DMS153 treated with DMSO at 0.1 percent for 48 hours (cell line): ENCODE measurements at regions not wholly inside any gene's neighbourhood (a gene's known extent, or its start where the extent isn't known, plus 50 kb on each side); places are given as distances from the start of the nearest gene placed in this dataset.

Experiments used
- DNase-seq: peaks from one replicate; lab custom pipeline; 2025; ENCODE audit not compliant: unreplicated experiment; lab: John Stamatoyannopoulos, UW

GRCh38 chr5:8871446-8871845, 674.4 kb downstream of the SEMA5A start:
- no peak for DNase-seq

DNA sequence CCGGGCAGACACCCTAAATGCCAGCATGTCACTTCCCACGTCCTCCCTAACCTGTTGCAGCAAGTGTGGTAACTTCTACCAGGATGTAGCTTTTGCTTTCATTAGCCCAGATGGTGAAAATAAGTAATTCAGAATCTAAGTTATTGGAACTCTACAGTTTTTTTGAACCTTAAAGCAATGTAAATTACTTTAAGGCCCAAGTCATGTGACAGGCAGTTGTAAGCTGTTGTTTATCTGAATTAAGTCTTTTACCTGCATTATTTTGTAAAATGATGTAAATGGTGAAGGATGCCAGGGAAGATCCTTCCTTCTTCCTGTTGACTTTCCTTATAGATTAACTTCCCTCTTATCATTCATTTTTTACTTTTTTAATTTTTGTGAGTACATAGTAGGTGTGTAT, 670.2 kb downstream of the SEMA5A start:
- no peak for DNase-seq

DNA sequence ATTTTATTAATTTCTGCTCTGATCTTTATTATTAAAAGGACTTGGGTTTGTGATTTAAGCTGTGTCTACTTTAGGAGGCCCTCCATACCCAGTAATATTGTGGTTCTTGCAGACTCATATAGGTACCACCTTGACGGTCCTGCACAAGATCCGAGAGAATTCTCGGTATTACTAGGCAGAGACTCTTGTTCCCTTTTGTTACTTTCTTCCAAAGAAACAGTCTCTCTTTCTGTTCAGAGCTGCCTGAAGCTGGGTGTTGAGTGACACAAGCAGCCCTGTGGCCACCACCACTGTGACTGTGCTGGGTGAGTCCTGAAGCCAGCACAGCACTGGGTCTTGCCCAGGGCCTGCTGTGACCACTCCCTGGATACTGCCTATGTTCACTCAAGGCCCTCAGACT, 666.6 kb downstream of the SEMA5A start:
- no peak for DNase-seq

DNA sequence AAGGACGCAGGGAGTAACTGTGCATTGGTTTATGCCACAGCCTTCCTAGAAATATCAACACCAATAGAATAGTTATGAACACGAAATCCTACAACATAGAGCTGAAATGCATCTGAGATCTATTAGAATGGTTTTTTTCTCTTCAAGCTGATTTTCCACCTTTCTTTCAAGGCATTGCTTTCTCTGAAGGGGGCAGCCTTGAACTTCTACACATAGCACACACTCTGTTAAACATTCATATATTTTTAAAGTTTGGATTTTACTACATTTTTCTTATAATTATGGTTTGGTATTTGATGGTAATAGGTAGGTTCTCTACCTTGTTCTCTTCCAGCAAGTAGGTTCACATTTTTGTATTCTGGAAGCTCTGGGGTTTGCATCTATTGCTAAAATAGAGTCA, 661.8 kb downstream of the SEMA5A start:
- no peak for DNase-seq

DNA sequence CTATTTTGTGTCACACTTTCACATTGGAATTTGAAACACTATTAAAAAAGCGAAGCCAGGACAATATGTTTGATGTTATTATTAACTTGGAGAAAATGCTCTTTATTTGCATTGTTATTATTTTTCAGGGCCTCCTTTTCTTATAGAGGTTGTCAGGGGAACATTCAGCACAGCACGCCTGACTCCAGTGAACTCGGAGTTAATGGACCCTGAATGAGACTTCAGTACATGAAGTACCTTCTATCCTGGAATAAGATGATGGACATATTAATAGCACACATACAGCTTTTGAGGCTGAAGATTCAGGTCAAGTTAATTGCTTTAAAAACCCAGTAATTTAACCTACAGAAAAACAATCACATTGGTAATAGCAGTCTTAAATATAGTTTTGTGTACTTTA, 652.9 kb downstream of the SEMA5A start:
- no peak for DNase-seq

DNA sequence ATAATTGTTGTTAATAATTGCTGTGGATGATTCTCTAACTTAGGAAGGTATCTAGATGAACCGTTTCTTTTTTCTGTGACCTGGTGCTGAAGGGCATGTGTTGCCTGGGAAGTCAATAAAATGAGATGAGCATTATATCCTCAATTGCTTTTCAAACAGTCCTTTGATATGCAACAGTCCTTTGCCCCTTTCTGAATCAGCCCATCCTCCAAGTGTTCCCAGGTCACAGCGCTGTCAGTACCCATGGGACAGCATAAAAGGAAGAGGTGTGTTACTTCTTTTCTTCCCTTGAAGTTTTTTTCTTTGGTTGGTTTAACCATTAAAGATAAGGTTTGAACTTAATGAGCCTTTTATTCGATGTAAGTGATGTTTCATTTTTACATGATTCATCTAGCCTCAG, 651.8 kb downstream of the SEMA5A start:
- no peak for DNase-seq

- DNase-seq = no peak
Measured at GRCh38 chr5:8895062-8895461, 650.8 kb downstream of the SEMA5A start.

- DNase-seq = no peak
Measured at GRCh38 chr5:8895599-8895998, 650.3 kb downstream of the SEMA5A start.

DNA sequence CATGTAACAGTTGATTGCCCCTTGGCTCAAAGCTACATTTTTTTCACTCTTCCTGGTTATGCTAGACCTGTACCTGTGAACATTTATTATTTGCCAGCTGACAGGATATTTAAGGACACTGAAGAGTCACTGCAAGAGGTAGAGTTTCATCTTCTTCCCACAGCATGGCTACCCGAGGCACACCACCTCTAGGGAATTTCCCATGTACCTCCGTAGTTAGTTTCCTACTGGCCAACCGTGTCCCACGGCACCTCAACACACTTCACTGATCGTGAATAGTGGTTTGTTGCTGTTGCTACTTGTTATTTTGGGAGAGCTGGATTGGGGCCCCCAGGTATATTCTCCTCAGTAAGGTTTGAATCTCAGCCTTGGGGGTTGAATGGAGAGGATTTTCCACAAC, 648.6 kb downstream of the SEMA5A start:
- DNase-seq = no peak

- DNase-seq = peak; percentile 63
Measured at GRCh38 chr5:8905021-8905420, 640.9 kb downstream of the SEMA5A start.

GRCh38 chr5:8906303-8906967, 639.4 kb downstream of the SEMA5A start:
- no peak for DNase-seq

GRCh38 chr5:8907168-8907868, 638.6 kb downstream of the SEMA5A start:
- DNase-seq = no peak

DNA sequence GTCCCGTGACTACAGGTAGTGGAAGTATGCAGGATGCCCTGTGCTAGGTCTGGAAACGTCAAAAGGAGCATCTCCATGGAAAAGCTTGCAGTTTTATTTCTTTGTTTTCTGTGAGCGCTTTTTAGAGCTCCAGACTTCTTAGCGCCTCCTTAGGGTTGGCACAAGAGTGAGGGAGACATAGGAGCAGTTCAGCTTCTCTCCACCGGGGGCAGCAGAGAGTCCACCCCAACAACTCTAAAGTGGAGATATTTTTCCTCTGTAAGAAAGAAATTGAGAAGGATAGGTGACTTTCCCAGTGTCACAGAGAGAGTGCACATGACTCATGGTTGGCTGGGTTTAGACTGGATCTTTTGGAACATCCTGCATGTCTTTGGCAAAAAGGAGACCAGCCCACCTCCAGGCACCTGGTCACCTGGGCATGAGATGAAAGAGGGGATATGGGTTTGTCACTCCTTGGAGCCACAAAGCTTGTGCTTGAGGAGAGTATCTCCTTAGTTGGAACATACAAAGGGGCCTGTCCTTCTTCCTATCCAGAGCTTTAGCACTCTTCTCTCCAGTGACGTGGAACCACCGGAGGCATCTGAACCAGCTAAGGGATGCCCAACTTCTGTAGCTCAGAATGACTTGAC, 637.7 kb downstream of the SEMA5A start:
- no peak for DNase-seq

GRCh38 chr5:8912106-8912505, 633.8 kb downstream of the SEMA5A start:
- no peak for DNase-seq

DNA sequence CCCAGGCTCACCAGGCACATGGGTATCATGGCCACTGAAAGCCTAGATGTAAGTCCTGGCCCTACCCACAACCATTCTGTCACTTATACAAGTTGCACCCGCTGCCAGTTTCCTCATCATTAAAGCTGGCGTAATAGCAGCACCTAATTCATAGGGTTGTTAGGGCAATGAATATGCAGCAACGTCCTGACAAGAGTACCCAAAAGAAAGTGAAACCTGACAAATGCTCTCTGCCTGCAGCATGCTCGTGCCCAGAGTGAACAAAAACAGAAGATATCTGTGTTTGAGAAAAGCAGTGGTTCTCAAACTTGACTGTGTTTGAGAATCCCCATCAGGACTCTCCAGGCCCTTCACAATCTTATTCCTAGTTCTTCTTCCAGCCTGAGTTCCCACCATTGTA, 632.4 kb downstream of the SEMA5A start:
- DNase-seq = no peak

DNA sequence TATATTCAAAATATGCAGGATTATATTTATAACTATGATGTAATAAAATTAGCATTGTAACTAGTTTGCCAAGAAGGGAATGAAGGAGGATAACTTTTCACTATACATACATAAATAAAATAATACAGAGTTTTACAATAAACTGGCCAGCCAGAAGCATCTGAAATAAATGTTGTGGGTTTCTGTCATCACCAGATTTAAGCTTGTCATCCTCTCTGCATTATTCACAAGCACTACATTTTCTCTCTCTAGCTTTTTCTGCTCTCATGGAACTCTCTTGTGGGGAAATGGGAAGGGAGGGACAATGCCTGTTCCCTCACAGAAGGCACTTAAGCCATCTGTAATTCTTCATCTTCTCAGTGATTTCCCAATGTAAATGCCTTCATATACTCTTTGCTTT, 626.8 kb downstream of the SEMA5A start:
- DNase-seq = no peak

- no peak for DNase-seq
Measured at GRCh38 chr5:8923526-8923925, 622.3 kb downstream of the SEMA5A start.

DNA sequence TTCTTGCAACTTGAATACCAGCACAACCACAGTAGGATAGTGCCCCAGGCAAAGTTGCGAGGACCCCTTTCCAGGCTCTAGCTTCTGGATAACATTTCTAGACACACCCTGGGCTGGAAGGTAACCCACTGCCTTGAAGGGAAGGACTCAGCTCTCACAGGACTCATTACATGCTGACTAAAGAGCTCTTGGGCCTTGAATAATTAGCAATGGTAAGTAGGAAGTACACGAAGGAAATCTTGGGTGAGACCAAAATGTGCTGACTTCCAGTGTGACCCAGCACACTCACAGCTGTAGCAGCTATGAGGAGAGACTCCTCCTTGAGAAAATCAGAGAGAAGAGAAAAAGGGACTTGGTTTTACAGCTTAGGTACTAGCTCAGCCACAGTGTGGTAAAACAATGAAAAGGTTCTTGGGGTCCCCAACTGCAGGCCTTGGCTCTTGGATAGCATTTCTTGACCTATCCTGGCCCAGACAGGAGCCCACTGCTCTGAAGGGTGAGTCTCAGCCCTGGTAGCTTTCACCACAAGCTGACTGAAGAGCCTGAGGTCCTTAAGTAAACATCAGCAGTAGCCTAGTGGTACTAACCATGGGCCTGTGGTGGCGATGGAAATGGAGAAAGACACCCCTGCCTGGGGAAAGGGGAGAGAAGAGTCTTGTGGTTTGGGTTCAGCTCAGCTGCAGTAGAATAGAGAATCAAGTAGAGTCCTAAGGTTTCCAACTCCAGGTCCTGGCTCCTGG, 621.7 kb downstream of the SEMA5A start:
- no peak for DNase-seq

DNA sequence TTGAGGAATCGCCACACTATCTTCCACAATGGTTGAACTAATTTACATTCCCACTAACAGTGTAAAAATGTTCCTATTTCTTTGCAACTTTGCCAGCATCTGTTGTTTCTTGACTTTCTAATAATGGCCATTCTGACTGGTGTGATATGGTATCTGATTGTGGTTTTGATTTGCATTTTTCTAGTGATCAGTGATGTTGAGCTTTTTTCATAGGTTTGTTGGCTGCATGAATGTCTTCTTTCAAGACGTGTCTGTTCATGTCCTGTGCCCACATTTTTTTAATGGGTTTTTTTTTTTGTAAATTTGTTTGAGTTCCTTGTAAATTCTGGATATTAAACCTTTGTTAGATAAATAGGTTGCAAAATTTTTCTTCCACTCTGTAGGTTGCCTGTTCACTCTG, 615.9 kb downstream of the SEMA5A start:
- DNase-seq = no peak

DNA sequence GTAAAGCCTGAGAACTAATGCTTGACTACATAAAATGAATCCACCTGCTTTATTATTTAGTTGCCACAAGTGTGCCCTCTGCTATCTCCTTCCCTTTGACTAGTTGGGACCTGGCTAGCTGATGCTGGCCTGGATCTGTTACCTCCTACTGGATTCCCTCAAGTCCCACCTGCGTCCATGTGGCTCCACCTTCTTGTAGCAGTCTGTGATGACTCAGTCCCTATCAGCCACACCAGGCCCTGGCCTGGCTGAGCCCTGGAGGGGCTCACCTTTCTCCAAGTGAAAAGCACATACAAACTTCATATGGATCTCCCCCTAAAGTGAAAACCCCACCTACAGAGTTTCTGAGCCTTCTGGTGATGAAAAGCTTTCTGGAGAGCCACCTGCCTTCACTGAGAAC, 611.4 kb downstream of the SEMA5A start:
- no peak for DNase-seq

- DNase-seq = no peak
Measured at GRCh38 chr5:8940934-8941333, 604.9 kb downstream of the SEMA5A start.

- no peak for DNase-seq
Measured at GRCh38 chr5:8943301-8943700, 602.6 kb downstream of the SEMA5A start.
